GM21526 (cell line): ENCODE measurements at regions not wholly inside any gene's neighbourhood (a gene's known extent, or its start where the extent isn't known, plus 50 kb on each side); places are given as distances from the start of the nearest gene placed in this dataset.

ENCODE experiments used
- ATAC-seq: cut with Tn5 transposase; IDR thresholded peaks from one replicate; pipeline ENCODE4 v1.9.1; 2021; ENCODE audit warnings: moderate library complexity; ENCODE audit not compliant: unreplicated experiment, low FRiP score

DNA sequence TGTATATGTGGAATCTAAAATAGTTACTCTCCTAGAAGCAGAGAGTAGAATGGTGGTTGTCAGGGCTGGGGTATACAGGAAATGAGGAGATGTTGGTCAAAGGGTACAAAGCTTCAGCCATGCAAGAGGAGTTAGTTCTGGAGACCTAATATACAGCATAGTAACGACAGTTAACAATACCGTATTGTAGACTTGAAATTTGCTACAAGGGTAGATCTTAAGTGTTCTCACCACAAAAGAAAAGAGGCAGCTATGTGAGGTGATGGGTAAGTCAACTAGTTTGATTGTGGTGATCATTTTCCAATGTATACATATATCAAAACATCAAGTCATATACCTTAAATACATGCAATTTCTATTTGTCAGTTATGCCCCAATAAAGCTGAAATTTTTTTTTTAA is 98.2 kb upstream of the CYP1B1 start:
- no peak for ATAC-seq

DNA sequence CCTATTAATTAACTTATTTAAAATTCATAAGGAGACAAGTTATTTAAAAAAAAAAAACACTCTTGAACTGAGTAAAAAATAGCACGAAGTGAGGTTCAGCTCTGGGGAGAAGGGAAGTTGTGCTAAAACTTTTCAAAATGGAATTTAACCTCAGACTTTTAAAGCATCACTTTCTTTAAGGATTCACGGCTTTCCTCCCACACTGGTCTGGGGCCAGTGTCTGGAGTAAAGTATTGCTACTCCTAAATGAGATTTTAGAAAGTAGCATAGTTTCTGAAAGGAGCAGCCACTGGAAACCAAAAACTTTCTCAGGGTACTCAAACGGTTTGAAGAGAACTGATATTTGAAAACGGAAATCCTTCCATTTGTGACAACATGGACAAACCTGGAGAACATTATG is 97.7 kb upstream of the CYP1B1 start:
- ATAC-seq, result no peak

DNA sequence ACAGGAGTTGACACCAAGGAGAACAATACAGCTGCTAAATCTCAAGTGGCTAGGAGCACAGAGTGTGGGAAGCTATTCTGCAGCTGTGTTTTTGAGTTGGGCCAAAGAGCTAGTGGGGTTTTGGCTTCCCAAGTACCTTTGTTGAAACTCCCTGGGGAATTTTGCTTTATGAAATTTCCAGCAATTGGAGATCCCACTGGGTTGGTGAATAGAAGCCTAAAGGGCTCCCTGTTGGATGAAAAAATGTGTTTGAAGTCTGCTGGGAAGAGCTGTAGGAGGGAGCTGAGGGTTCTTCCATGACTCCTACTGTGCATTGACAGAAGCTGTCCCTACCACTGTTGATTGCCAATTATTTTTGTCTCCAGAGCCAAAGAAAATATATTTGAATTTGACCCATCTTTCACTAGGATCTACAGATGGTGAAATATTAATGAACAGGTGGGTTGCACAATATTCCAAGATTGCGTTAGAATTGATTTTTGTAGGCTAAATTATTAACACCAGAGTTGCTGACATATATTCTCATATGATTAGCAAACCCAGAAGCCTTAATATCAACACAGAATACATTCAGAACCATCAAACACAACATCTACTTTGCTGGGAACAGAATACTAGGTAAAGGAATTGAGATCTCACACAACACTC is 95.4 kb upstream of the CYP1B1 start:
- ATAC-seq, result no peak

DNA sequence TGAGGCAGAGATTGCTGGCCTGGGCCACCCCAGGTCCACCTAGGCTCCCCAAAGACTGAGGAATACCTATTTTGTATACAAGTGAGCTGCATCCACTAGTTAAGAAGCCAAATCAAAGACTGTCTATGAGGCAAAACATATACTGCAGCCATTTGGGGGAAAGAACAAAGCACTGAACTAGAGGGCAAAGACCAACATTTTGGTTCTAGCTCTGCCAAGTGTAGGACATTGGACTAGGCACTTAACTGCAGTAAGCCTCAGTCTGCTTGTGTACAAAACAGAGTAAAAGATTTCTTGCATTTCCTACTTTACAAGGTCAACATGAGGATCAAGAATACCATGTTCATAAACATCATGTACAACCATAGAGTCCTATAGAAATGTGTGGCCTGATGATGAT is 94.8 kb upstream of the CYP1B1 start:
- ATAC-seq, result no peak

DNA sequence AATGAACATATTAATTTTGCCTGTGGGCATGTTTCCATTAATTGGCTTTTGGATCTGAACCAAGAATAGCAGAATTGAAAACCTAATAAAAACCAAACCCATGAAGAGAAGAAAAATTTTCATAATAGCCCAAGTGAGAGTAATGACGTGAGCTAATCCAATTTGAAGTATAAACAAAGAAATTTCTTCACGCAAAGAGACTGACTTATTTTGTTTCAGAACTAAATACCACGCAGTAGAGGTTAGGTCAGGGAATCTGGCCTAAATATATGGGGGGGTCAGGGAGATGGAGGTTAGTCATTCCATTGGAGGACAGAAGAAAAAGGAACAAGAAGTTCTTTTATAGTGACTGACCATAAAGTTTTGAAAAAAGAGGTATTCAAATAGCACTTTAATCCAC is 94.1 kb upstream of the CYP1B1 start:
- ATAC-seq, result no peak

DNA sequence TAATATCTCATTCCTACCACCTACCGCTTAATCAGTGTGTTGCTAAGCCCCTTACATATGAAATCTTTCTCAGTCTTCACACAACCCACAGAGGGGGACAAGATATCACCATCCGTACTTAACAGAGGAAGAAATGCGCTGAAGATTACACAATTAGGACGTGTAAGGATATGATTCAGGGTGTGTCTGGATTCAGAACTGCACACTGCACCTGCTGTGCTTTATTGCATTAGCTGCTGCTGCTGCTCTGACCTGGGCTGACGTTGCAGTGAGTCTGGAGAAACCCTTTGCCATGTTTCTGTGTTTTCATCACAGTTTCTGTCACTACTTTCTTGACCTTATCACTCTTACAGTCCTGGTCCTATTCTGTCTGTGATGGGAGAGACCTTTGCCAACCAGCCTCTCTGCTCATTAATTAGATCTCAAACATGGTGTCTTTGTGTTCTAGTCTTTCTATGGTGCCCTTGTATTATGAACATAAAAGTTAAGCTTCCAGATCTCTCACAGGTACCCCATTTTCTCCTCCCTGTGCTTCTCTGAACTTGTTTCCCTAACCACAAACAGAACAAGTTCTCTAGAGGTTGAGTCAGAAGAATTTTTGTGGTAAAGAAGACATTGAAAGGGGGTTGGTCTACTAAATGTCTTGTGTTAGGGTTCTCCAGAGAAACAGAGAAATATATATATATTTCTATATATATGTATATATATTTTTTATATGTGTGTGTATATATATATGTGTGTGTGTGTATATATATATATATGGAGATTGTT is 92.9 kb upstream of the CYP1B1 start:
- no peak for ATAC-seq

DNA sequence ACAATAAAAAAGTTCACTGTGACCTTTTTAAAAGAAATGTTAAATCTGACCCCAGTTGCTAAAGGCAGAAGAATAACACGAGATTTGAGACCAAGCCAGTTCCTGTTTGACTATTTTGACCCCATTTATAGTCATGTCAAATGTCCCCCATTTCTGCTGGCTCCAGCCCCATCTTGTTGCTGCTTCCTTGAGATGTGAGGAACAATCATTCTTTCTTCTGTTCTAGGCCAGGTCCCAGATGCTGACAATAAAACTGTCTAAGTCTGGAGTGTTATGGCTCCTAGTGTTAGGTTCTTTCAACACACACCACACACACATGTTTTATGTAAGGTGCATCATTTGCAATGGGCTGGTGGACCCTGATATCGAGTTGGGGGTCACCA is 92.0 kb upstream of the CYP1B1 start:
- no peak for ATAC-seq

DNA sequence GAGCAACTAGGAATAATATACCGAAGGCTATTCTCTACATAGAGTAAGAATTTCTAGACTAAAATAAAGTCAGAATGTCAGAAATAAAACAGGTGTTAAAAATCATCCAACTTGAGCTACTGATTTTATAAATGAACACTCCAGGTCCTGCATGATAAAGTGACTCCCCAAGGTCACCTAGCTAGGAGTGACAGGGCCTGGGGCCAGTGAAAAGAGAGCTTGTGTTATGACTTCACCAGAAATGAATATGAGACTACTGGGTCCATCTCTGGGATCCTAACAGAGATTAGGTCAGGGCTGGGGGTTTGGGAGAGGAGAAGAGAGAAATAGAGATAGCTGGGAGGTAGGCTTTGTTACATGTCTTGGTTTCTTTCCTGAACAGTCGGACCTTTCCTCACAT is 89.7 kb upstream of the CYP1B1 start:
- ATAC-seq, result no peak

DNA sequence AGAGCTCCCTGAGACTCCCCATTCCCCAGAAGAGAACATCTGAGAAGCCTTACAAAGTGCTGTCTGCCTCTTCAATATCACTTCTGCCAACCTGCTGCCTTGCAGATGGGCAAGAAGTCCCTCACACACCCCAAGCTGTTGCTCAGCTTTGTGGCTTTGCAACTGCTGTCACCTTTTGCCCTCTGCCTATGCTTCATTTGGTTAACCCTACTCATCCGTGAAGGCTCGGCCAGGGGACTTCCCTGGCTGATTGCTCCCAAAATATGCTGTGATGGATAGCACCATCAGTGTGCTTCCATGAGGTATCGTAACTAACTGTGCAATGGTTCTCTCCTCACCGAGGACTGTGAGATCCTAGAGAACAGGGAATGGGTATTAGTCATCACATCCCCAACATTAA is 88.9 kb upstream of the CYP1B1 start:
- no peak for ATAC-seq

DNA sequence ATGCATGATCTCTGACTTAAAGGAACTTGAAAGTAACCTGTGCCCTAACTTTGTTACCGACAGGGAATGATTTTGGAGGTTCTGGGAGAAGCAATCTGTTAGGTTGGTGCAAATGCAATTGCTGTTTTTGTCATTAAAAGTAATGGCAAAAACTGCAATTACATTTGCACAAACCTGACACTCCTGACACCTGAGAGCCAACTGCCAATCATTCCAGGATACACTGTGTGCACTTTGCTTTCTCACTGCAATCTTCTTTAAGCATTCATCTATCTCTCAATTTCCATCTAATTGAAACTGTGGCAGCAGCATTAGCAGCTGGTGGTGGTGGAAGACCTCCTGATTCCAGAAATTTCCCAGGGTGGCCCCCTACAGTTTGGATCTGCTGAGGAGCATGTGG is 87.6 kb upstream of the CYP1B1 start:
- ATAC-seq, result no peak

DNA sequence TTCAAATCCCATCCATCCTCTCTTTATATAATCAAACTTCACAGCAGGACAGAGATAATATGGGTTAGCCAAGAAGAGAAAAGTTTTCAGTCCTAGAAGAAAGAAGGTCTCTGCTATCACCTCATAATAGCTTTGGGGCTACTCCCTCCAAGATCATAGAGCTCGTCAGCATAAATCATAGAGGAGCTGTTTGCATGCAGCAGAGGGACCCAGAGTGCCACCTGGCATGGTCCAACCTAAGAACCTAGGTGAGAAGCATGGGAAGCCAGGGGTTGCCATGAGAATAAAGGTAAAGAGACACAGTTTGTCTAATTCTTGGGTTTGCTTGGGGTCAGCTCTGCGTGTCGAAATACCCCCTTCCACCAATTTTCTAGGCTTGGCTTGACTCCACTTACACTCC is 87.1 kb upstream of the CYP1B1 start:
- ATAC-seq, result no peak

DNA sequence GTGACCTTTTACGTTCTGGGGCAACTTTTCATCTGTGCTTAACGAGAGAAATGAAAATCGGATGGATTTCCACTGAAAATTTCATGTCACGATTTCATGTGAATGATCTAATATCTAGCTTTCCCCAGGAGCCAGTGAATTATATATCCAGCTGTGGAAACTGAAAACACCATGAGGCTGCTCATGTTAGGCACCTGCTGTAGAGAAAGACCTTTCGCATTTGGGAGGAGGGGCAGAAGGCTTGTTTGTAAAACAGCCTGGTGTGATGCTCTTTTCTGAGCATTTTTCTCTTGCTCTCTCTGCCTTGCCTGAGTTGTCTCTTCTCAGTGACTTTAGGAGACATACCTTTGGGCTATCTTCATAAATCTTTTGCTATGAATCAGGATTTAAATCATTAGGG is 84.6 kb upstream of the CYP1B1 start:
- no peak for ATAC-seq

DNA sequence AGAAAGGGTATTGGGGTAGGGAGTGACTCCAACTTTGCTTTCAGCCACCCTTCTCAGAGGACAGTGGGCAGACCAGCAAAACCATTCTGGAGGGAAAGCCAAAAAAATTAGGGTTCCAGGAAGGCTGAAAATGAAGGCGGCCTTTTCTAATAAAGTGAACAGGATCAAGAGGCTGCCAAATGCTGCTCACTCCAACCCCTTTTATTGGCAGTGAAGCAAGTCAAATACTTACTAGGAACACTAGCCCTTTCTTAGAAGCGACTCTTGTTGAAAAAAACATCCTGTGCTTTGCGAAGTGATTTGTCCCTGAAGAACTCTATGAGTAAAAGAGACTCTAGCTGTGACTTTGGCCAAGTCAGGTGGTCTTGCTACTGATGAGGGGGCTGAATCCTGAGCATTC is 83.6 kb upstream of the CYP1B1 start:
- ATAC-seq, result no peak

DNA sequence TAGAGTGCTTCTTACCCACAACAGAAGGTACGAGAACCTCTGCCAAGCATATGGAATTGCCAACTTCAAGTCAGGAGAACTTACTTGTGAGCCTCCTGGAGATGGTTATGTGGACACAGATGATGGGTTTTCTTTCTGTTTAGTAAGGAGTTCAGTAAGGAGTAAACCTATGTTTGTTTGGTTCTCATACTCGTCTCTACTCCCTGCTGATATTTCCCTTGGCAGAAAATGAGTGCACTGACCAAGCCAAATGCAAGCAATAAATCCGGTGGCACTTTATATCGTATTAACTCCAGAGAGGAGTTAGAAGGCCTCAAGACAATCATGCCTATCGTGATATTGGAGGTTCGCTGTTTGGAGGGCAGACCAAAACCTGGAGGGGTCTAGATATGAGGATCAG is 83.2 kb upstream of the CYP1B1 start:
- no peak for ATAC-seq

DNA sequence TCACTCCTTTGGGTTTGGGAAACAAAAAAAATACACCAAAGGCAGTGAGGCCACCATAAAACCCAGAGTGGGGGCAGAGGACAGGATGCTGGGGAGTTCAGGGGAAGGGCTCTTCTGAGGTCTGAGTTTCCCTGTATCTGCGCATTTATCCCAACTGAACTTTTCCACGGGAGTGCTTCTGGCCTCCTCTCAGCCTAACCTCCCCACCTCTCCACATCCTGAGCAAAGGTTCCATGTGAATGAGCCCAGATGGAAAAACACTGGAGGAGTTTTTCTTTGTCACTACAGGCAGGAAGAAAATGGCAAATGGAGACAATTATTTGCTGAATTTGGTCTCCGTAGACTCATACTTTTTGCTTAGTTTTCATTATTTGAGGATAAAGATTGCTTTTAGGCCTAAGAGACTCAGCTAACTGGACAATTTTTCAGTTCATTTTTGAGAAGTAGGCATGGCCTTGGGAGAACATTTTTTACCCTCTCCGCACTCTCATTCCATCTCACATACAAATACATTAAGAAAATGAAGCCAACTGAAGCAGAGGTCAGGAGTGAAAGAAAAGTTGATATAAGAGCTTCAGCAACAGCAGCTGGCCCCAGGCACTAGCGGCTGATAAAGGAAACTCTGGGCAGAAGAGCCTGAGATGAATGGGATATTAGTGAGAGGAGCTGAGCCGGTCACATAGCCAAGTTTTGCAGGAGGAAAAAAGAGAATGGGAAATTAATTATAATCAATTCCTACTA is 82.6 kb upstream of the CYP1B1 start:
- no peak for ATAC-seq

DNA sequence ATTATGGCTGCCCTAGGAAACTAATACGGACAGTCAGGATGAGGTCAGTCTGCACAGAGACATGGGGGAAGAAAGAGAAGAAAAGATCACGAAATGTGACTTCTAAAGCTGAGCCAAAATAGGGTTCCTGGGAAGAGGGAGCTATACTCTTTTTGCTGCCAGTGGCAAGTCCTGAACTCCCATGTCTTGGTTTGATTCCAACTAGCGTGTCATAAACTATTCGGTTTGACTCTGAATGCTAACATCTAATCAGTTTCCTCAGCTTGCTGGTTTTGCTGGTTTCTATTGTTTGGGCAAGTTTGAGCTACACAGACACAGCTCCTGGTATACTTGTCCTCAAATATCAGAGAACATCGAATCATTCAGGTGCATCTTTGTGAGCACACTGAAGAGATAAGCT is 80.5 kb upstream of the CYP1B1 start:
- ATAC-seq, result no peak

DNA sequence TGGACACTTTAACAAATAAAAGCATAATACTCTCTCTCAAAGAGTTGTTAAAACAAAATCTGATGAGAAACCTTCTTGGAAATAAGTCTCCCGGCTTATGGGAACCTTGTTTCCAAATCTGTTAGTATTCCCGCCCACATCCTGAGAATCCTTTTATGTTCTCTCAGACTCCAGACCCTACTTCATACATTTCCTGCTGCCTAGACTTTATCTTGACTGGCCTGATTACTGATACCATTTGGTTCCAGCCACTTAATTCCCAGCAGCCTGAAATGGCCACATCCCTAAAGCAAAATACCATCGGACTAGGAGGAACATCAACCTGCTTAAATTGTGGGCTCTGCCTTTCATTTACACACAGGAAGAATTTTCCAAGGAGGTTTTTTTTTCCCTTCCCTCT is 79.1 kb upstream of the CYP1B1 start:
- ATAC-seq, result no peak

DNA sequence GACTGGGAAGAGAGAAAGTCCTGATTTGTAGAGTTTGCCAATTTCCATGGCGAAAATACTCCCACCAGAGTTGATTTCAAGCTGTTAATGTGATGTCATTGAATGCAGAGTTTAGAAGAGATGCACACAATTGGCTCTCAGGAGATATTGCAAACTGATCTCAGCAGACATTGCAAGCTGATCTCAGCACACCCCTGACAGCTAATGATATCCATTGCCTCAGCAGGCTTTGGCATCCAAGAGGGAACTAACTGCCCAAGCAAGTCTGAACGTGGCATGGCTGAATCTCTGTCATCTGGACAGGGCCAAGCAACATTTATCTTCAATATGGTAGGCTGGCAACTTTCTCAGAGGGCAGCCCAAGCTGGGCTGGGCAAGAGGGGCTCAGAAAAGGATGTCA is 78.4 kb upstream of the CYP1B1 start:
- ATAC-seq, result no peak

DNA sequence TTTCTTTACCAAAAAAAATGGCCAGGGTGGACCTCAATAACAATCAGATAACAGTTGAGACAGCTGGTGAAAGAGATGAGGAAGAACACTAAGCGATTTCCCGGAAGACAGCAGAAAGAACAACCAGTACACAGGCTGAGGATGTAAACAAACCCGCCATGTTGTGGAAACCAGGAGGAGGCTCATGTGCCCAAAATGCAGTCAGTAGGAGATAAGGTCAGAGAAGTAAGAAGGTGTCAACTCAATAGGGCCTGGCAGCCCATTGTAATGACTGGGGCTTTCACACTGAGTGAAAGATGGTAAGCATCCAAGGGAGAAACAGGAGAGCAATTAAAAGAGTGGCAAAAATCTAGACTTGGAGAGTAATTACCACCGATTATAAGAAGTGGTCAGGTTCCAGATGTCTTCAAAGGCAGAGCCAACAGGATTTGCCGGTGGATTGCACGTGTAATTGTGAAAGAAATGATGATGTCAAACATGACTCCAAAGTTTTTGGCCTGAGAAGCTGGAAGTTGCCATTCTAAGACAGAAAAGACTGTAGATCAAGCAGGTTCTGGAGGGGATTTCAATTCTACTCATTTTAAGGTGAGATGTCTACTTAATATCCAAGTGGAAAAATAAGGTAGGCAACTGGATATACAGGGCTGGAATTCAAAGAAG is 77.7 kb upstream of the CYP1B1 start:
- no peak for ATAC-seq

DNA sequence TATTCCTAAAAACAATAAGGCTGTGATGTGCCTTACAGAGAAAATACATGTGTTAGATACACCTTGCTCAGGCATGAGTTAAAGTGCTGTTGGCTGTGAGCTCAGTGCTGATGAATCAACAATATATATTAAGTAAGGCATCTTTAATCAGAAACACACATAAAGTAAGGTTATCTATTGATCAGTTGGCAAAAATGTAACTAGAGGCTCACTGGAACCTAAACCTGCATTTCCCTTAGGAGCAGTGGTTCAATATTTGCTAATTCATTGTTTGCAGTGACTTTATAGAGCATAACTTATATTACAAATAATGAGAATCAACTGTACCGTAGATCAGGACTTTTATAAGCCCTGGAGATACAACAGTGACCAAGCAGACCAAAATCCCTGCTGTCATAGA is 77.0 kb upstream of the CYP1B1 start:
- ATAC-seq, result no peak

DNA sequence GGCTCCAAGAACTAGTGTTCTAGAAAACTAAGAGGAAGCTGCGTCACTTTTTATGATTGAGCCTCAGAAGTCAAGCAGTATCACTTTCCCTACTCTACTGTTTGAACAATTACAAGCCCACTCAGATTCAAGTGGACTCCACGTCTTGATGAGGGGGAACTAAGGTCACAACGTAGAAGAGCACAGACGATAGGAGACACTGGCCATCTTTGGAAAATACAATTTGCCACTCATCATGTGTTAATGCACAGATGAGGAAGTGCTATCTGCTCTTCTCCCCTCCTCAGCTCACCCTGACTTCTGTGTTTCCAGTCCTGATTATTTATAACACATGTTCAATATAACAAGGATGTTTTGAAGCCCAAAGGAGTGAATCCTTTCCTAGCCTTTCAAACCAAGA is 76.1 kb upstream of the CYP1B1 start:
- no peak for ATAC-seq
